WTC11 (cell line): ENCODE measurements at regions not wholly inside any gene's neighbourhood (a gene's known extent, or its start where the extent isn't known, plus 50 kb on each side); places are given as distances from the start of the nearest gene placed in this dataset.

Source experiments
- ATAC-seq: fragments of 200-7000 bp; cut with Tn5 transposase; 2 replicates; pipeline ENCODE4 v1.10.0; 2021; ENCODE audit warnings: mild to moderate bottlenecking, moderate library complexity
- CTCF ChIA-PET: fragments of 300-600 bp; sonication (Branson Sonifier 250); formaldehyde crosslinking; loops from one replicate; lab custom pipeline; 2021; ENCODE audit warnings: antibody characterized with exemption; lab: Charles Lee
- POLR2A ChIA-PET: fragments of 350-600 bp; sonication (Branson Sonifier 250); formaldehyde crosslinking; loops from one replicate; lab custom pipeline; 2021; ENCODE audit warnings: antibody characterized with exemption; lab: Charles Lee
- DNase-seq: peaks from one replicate; pipeline ENCODE4 v3.0.0; 2021; ENCODE audit warnings: low spot score
- H3K27ac Mint-ChIP-seq: 2 replicates; pipeline ENCODE4 v1.8.0; 2021; ENCODE audit warnings: mixed read lengths
- H3K27me3 Mint-ChIP-seq: 2 replicates; pipeline ENCODE4 v1.8.0; 2021; ENCODE audit warnings: low read depth, mild to moderate bottlenecking, moderate library complexity, mixed read lengths
- H3K36me3 Mint-ChIP-seq: 2 replicates; pipeline ENCODE4 v1.8.0; 2021; ENCODE audit warnings: mixed read lengths
- H3K4me1 Mint-ChIP-seq: 2 replicates; pipeline ENCODE4 v1.8.0; 2022; ENCODE audit warnings: mixed read lengths
- H3K4me3 Mint-ChIP-seq: 2 replicates; pipeline ENCODE4 v1.8.0; 2021; ENCODE audit warnings: mild to moderate bottlenecking, moderate library complexity, mixed read lengths
- H3K9me3 Mint-ChIP-seq: 2 replicates; pipeline ENCODE4 v1.8.0; 2021; ENCODE audit warnings: mixed read lengths
- AFF4 ChIP-seq: sonication (generic); formaldehyde crosslinking; IDR thresholded peaks from 2 replicates; pipeline ENCODE4 v1.8.1; 2023; ENCODE audit warnings: mild to moderate bottlenecking, missing genetic modification reagents, borderline replicate concordance
- ARID4B ChIP-seq: sonication (generic); formaldehyde crosslinking; IDR thresholded peaks from 2 replicates; pipeline ENCODE4 v1.8.0; 2023; ENCODE audit warnings: missing genetic modification reagents, mild to moderate bottlenecking, borderline replicate concordance
- ATF2 ChIP-seq: sonication (generic); formaldehyde crosslinking; IDR thresholded peaks from 2 replicates; pipeline ENCODE4 v1.8.1; 2022; ENCODE audit warnings: low read depth, missing genetic modification reagents, borderline replicate concordance
- CREM ChIP-seq: sonication (generic); formaldehyde crosslinking; IDR thresholded peaks from 2 replicates; pipeline ENCODE4 v1.8.1; 2022; ENCODE audit warnings: mild to moderate bottlenecking, missing genetic modification reagents, moderate library complexity
- ELF4 ChIP-seq: sonication (generic); formaldehyde crosslinking; IDR thresholded peaks from 2 replicates; pipeline ENCODE4 v1.8.1; 2022; ENCODE audit warnings: low read depth, mild to moderate bottlenecking, moderate library complexity, missing genetic modification reagents
- ERG ChIP-seq: fragments of 250-450 bp; sonication (Bioruptor Pico); IDR thresholded peaks from 2 replicates; pipeline ENCODE4 v1.8.0; 2021; ENCODE audit warnings: mild to moderate bottlenecking
- ESRRA ChIP-seq: sonication (generic); formaldehyde crosslinking; IDR thresholded peaks from 2 replicates; pipeline ENCODE4 v1.8.1; 2022; ENCODE audit warnings: mild to moderate bottlenecking, missing genetic modification reagents, borderline replicate concordance
- GTF2I ChIP-seq: fragments of 250-450 bp; sonication (Bioruptor Pico); conservative IDR thresholded peaks from 2 replicates; pipeline ENCODE4 v1.4.0; 2021; ENCODE audit warnings: mild to moderate bottlenecking
- NR1H2 ChIP-seq: sonication (generic); formaldehyde crosslinking; IDR thresholded peaks from 2 replicates; pipeline ENCODE4 v1.9.0; 2021; ENCODE audit warnings: mild to moderate bottlenecking, moderate library complexity, missing genetic modification reagents
- TCF7 ChIP-seq: sonication (generic); formaldehyde crosslinking; IDR thresholded peaks from 2 replicates; pipeline ENCODE4 v1.8.0; 2022; ENCODE audit warnings: mild to moderate bottlenecking, low read depth, missing genetic modification reagents, moderate library complexity
- TEAD1 ChIP-seq: sonication (generic); formaldehyde crosslinking; IDR thresholded peaks from 2 replicates; pipeline ENCODE4 v1.8.0; 2022; ENCODE audit warnings: mild to moderate bottlenecking, missing genetic modification reagents
- TEAD4 ChIP-seq: sonication (generic); formaldehyde crosslinking; IDR thresholded peaks from 2 replicates; pipeline ENCODE4 v1.8.0; 2022; ENCODE audit warnings: mild to moderate bottlenecking, missing genetic modification reagents
- USF2 ChIP-seq: sonication (generic); formaldehyde crosslinking; IDR thresholded peaks from 2 replicates; pipeline ENCODE4 v1.8.1; 2023; ENCODE audit warnings: mild to moderate bottlenecking, missing genetic modification reagents, moderate library complexity
- ZBTB43 ChIP-seq: sonication (generic); formaldehyde crosslinking; IDR thresholded peaks from 2 replicates; pipeline ENCODE4 v1.8.1; 2023; ENCODE audit warnings: mild to moderate bottlenecking, missing genetic modification reagents
- ZMAT4 ChIP-seq: fragments of 250-450 bp; sonication (Bioruptor Pico); IDR thresholded peaks from 2 replicates; pipeline ENCODE4 v1.9.0; 2021; ENCODE audit warnings: mild to moderate bottlenecking
- ZNF121 ChIP-seq: sonication (generic); formaldehyde crosslinking; IDR thresholded peaks from 2 replicates; pipeline ENCODE4 v1.8.0; 2023; ENCODE audit warnings: missing genetic modification reagents
- ZNF317 ChIP-seq: sonication (generic); formaldehyde crosslinking; IDR thresholded peaks from 2 replicates; pipeline ENCODE4 v1.8.1; 2023; ENCODE audit warnings: low read depth, mild to moderate bottlenecking, moderate library complexity, missing genetic modification reagents, borderline replicate concordance
- ZNF423 ChIP-seq: fragments of 250-450 bp; sonication (Bioruptor Pico); IDR thresholded peaks from 2 replicates; pipeline ENCODE4 v2.1.2; 2022; ENCODE audit warnings: mild to moderate bottlenecking, moderate library complexity
- ZNF532 ChIP-seq: fragments of 250-450 bp; sonication (Bioruptor Pico); IDR thresholded peaks from 2 replicates; pipeline ENCODE4 v1.9.0; 2021; ENCODE audit warnings: mild to moderate bottlenecking, borderline replicate concordance

- no peaks in the 10 kb centered on the region for H3K27me3 Mint-ChIP-seq
- TF ChIP-seq ATF2 (CRISPR knock-in tag): no peak
- no peak for TF ChIP-seq ZBTB43 (CRISPR knock-in tag)
- TF ChIP-seq NR1H2 (CRISPR knock-in tag): no peak
- no peak for TF ChIP-seq AFF4 (CRISPR knock-in tag)
- no peak for TF ChIP-seq TEAD4 (CRISPR knock-in tag)
- TF ChIP-seq ZNF532 (CRISPR knock-in tag): no peak
- no peak for TF ChIP-seq ZNF423 (CRISPR knock-in tag)
- TF ChIP-seq ZMAT4: no peak
- no peak for TF ChIP-seq TEAD1 (CRISPR knock-in tag)
- no peak for TF ChIP-seq TCF7
- no peak for TF ChIP-seq ERG
- no peak for TF ChIP-seq CREM (CRISPR knock-in tag)
- no peak for TF ChIP-seq ZNF121 (CRISPR knock-in tag)
- no peak for TF ChIP-seq ESRRA
- TF ChIP-seq ELF4: no peak
- no peak for TF ChIP-seq USF2
- no peak for TF ChIP-seq ARID4B (CRISPR knock-in tag)
- TF ChIP-seq ZNF317 (CRISPR knock-in tag): no peak
- TF ChIP-seq GTF2I (CRISPR knock-in tag): no peak
- TF ChIP-seq, all 79 proteins: peak for 0
- peaks cover 31% of the 10 kb centered on the region for H3K4me1 Mint-ChIP-seq
- peak overlapping the region; percentile 79; the same call in 1 of the 2 replicates for H3K27ac Mint-ChIP-seq
- DNase-seq (peak; percentile 20), ATAC-seq (peak; percentile 93)
- POLR2A ChIA-PET: no interaction called here
- no peaks in the 10 kb centered on the region for H3K36me3 Mint-ChIP-seq
- H3K9me3 Mint-ChIP-seq: no peaks in the 10 kb centered on the region
- CTCF ChIA-PET: no interaction called here
- H3K4me3 Mint-ChIP-seq: no peak overlapping the region
These were observed 731.4 kb upstream of the CITED2 start for GRCh38 chr6:140105857-140106256.
